HEK293 (cell line): ENCODE measurements at regions not wholly inside any gene's neighbourhood (a gene's known extent, or its start where the extent isn't known, plus 50 kb on each side); places are given as distances from the start of the nearest gene placed in this dataset.

Experiments used
- CTCF ChIA-PET: fragments of 350-600 bp; formaldehyde crosslinking; extraction: SDS; loops from one replicate; lab custom pipeline; 2021; ENCODE audit warnings: antibody characterized with exemption; lab: Yijun Ruan, JAX
- POLR2A ChIA-PET: fragments of 300-600 bp; formaldehyde crosslinking; extraction: SDS; loops from one replicate; lab custom pipeline; 2020; ENCODE audit warnings: antibody characterized with exemption, inconsistent platforms; lab: Yijun Ruan, JAX
- H3K27ac ChIP-seq: fragments of 200-500 bp; sonication (Bioruptor generic); 2 replicates; pipeline ENCODE4 v1.5.1; 2014; ENCODE audit warnings: low read depth, low read length, control low read depth, inconsistent platforms; ENCODE audit errors: extremely low read depth
- H3K36me3 ChIP-seq, 2 experiments: fragments of 200-500 bp in 1 of 2; sonication (Bioruptor generic) in 1 of 2; 1 replicate in 1 of 2; 2 replicates in 1 of 2; pipeline ENCODE4 v1.5.1; 2014 to 2017; ENCODE audit warnings: inconsistent platforms in 2 of 2, low read length in 2 of 2; ENCODE audit not compliant: control insufficient read depth in 2 of 2, insufficient read depth in 1 of 2
- H3K4me1 ChIP-seq: fragments of 200-500 bp; sonication (Bioruptor generic); 2 replicates; pipeline ENCODE4 v1.5.1; 2014; ENCODE audit warnings: mild to moderate bottlenecking, low read length, inconsistent platforms; ENCODE audit not compliant: control insufficient read depth, insufficient read depth
- H3K4me3 ChIP-seq: 2 replicates; pipeline ENCODE4 v1.5.1; 2011; ENCODE audit warnings: low read depth, mild to moderate bottlenecking, control low read depth, low read length, moderate library complexity
- H3K9me3 ChIP-seq: fragments of 200-500 bp; sonication (Bioruptor generic); 2 replicates; pipeline ENCODE4 v1.5.1; 2014; ENCODE audit warnings: low read depth, low read length, inconsistent platforms; ENCODE audit not compliant: control insufficient read depth, insufficient read depth
- ELK4 ChIP-seq: IDR thresholded peaks from 2 replicates; pipeline ENCODE4 v1.6.1; 2011; ENCODE audit warnings: mild to moderate bottlenecking, low read depth, low read length, borderline replicate concordance
- KLF8 ChIP-seq: fragments of 450-650 bp; formaldehyde crosslinking; IDR thresholded peaks from 2 replicates; pipeline ENCODE4 v1.5.1; 2016; ENCODE audit warnings: missing biosample characterization, missing genetic modification characterization
- SETDB1 ChIP-seq: IDR thresholded peaks from one replicate; pipeline ENCODE4 v1.6.1; 2017; ENCODE audit warnings: mild to moderate bottlenecking, low read length, moderate library complexity, mixed read lengths; ENCODE audit not compliant: insufficient read length
- WT1 ChIP-seq: fragments of 450-650 bp; formaldehyde crosslinking; IDR thresholded peaks from 2 replicates; pipeline ENCODE4 v1.5.1; 2016; ENCODE audit warnings: missing biosample characterization, missing genetic modification characterization
- ZBTB1 ChIP-seq: fragments of 450-650 bp; formaldehyde crosslinking; IDR thresholded peaks from 2 replicates; pipeline ENCODE4 v1.5.1; 2016; ENCODE audit warnings: missing biosample characterization, missing genetic modification characterization
- ZBTB6 ChIP-seq: fragments of 450-650 bp; formaldehyde crosslinking; IDR thresholded peaks from 2 replicates; pipeline ENCODE4 v1.5.1; 2017; ENCODE audit warnings: missing biosample characterization, missing genetic modification characterization
- ZFHX2 ChIP-seq: fragments of 450-650 bp; formaldehyde crosslinking; conservative IDR thresholded peaks from 2 replicates; pipeline ENCODE4 v1.5.1; 2016; ENCODE audit warnings: missing biosample characterization, missing genetic modification characterization
- ZFP41 ChIP-seq: fragments of 450-650 bp; formaldehyde crosslinking; IDR thresholded peaks from 2 replicates; pipeline ENCODE4 v1.5.1; 2016; ENCODE audit warnings: missing biosample characterization, missing genetic modification characterization, borderline replicate concordance
- ZNF121 ChIP-seq: fragments of 450-650 bp; formaldehyde crosslinking; IDR thresholded peaks from 2 replicates; pipeline ENCODE4 v1.5.1; 2016; ENCODE audit warnings: missing biosample characterization, missing genetic modification characterization
- ZNF18 ChIP-seq: fragments of 450-650 bp; formaldehyde crosslinking; IDR thresholded peaks from 2 replicates; pipeline ENCODE4 v1.5.1; 2016; ENCODE audit warnings: missing biosample characterization, missing genetic modification characterization
- ZNF350 ChIP-seq: fragments of 450-650 bp; formaldehyde crosslinking; IDR thresholded peaks from 2 replicates; pipeline ENCODE4 v1.5.0; 2017; ENCODE audit warnings: missing biosample characterization, mild to moderate bottlenecking, missing genetic modification characterization
- ZNF354C ChIP-seq: fragments of 450-650 bp; formaldehyde crosslinking; IDR thresholded peaks from 2 replicates; pipeline ENCODE4 v1.5.1; 2016; ENCODE audit warnings: missing biosample characterization, missing genetic modification characterization, low read depth, borderline replicate concordance
- ZNF518A ChIP-seq: fragments of 450-650 bp; formaldehyde crosslinking; conservative IDR thresholded peaks from 2 replicates; pipeline ENCODE4 v1.5.1; 2016; ENCODE audit warnings: low read depth, missing biosample characterization, missing genetic modification characterization
- ZNF521 ChIP-seq: fragments of 450-650 bp; formaldehyde crosslinking; IDR thresholded peaks from 2 replicates; pipeline ENCODE4 v1.5.1; 2017; ENCODE audit warnings: missing biosample characterization, mild to moderate bottlenecking, missing genetic modification characterization
- ZNF580 ChIP-seq: fragments of 450-650 bp; formaldehyde crosslinking; IDR thresholded peaks from 2 replicates; pipeline ENCODE4 v1.5.1; 2016; ENCODE audit warnings: missing biosample characterization, missing genetic modification characterization
- ZNF621 ChIP-seq: fragments of 450-650 bp; formaldehyde crosslinking; IDR thresholded peaks from 2 replicates; pipeline ENCODE4 v1.5.1; 2017; ENCODE audit warnings: missing biosample characterization, missing genetic modification characterization
- ZNF629 ChIP-seq: fragments of 450-650 bp; formaldehyde crosslinking; IDR thresholded peaks from 2 replicates; pipeline ENCODE4 v1.5.1; 2017; ENCODE audit warnings: missing biosample characterization, missing genetic modification characterization
- ZNF776 ChIP-seq: fragments of 450-650 bp; formaldehyde crosslinking; IDR thresholded peaks from 2 replicates; pipeline ENCODE4 v1.5.0; 2017; ENCODE audit warnings: missing biosample characterization, missing genetic modification characterization, borderline replicate concordance
- ZNF791 ChIP-seq: fragments of 450-650 bp; formaldehyde crosslinking; IDR thresholded peaks from 2 replicates; pipeline ENCODE4 v1.5.1; 2016; ENCODE audit warnings: missing biosample characterization, missing genetic modification characterization
- ZNF792 ChIP-seq: fragments of 450-650 bp; formaldehyde crosslinking; IDR thresholded peaks from 2 replicates; pipeline ENCODE4 v1.5.1; 2016; ENCODE audit warnings: missing biosample characterization, missing genetic modification characterization

GRCh38 chr5:135223404-135223803, 175.6 kb downstream of the MACROH2A1 start (continued):
- no peak for TF ChIP-seq ZNF580 (tag by site-specific recombination)
- no peak for TF ChIP-seq ZBTB6 (tag by site-specific recombination)

- POLR2A ChIA-PET: no interaction called here
Observed at GRCh38 chr5:135222771-135223170, 176.3 kb downstream of the MACROH2A1 start.

More at GRCh38 chr5:135222771-135223170, 176.3 kb downstream of the MACROH2A1 start:
- no peaks in the 10 kb centered on the region for H3K9me3 ChIP-seq
- CTCF ChIA-PET: no interaction called here
- no peak overlapping the region for H3K27ac ChIP-seq
- no peak for TF ChIP-seq ZNF776 (tag by site-specific recombination)
- TF ChIP-seq ELK4: no peak
- TF ChIP-seq ZBTB1: no peak
- TF ChIP-seq WT1: no peak
- TF ChIP-seq ZNF791: no peak
- TF ChIP-seq ZFHX2: no peak
- TF ChIP-seq ZNF350 (tag by site-specific recombination): no peak
- TF ChIP-seq ZNF792: no peak
- TF ChIP-seq SETDB1: no peak
- TF ChIP-seq KLF8 (tag by site-specific recombination): no peak
- TF ChIP-seq ZNF621 (tag by site-specific recombination): no peak
- no peak for TF ChIP-seq ZNF521 (tag by site-specific recombination)
- no peak for TF ChIP-seq ZNF518A (tag by site-specific recombination)
- no peak for TF ChIP-seq ZNF354C (tag by site-specific recombination)
- no peak for TF ChIP-seq ZNF629 (tag by site-specific recombination)
- no peak for TF ChIP-seq ZFP41
- TF ChIP-seq ZNF18 (tag by site-specific recombination): no peak
- no peak for TF ChIP-seq ZNF121 (tag by site-specific recombination)
- TF ChIP-seq, all 188 proteins: peak for 0
- H3K4me1 ChIP-seq: no peaks in the 10 kb centered on the region
- no peak overlapping the region for H3K4me3 ChIP-seq
- H3K36me3 ChIP-seq: no peaks in the 10 kb centered on the region
